ENCODE measurements at regions not wholly inside any gene's neighbourhood (a gene's known extent, or its start where the extent isn't known, plus 50 kb on each side); places are given as distances from the start of the nearest gene placed in this dataset.

GRCh38 chr9:130755377-130756007 is 61.9 kb downstream of the EXOSC2 start:
- Histone ChIP-seq H3K27me3 (no peaks in the 10 kb centered on the region), H3K9me3 (no peaks in the 10 kb centered on the region), H3K4me1 (peaks cover 14 to 20% (median 17%) of the 10 kb centered on the region in 4 donors), H3K4me3 (no peak overlapping the region), H3K27ac (replicated peaks in 1 of 4) (no peak overlapping the region), H3K36me3 (no peaks in the 10 kb centered on the region)
- TF ChIP-seq CTCF (IDR thresholded peaks at IDR 0.05) (no peak), POLR2AphosphoS5 (IDR thresholded peaks at IDR 0.05) (no peak)
- no peak for DNase-seq (ENCODE audit: extremely low spot score)
- 77% methylated on average over 10 of the region's 10 CpGs for WGBS
- intact Hi-C loops (cut with DNase I) = no loop called here

GRCh38 chr9:130756037-130756436 is 62.5 kb downstream of the EXOSC2 start:
- no peak for DNase-seq (ENCODE audit: extremely low spot score)
- TF ChIP-seq EP300 (IDR thresholded peaks at IDR 0.05) = no peak
- no peak for TF ChIP-seq CTCF (IDR thresholded peaks at IDR 0.05)
- TF ChIP-seq POLR2AphosphoS5 (IDR thresholded peaks at IDR 0.05) = no peak
- TF ChIP-seq POLR2A (IDR thresholded peaks at IDR 0.05; ENCODE audit: low read depth) = no peak
- WGBS = 14% methylated on average over 2 of the region's 2 CpGs

GRCh38 chr9:130756455-130757152 is 63.0 kb downstream of the EXOSC2 start:
- WGBS = 60% methylated on average over 7 of the region's 7 CpGs
- Histone ChIP-seq H3K27me3 (no peaks in the 10 kb centered on the region), H3K4me3 (no peak overlapping the region), H3K9me3 (no peaks in the 10 kb centered on the region), H3K27ac (replicated peaks in 1 of 4) (no peak overlapping the region), H3K4me1 (peaks cover 14 to 20% (median 17%) of the 10 kb centered on the region in 4 donors), H3K36me3 (no peaks in the 10 kb centered on the region)
- TF ChIP-seq CTCF (IDR thresholded peaks at IDR 0.05) (no peak), POLR2AphosphoS5 (IDR thresholded peaks at IDR 0.05) (no peak), EP300 (IDR thresholded peaks at IDR 0.05) (no peak), POLR2A (IDR thresholded peaks at IDR 0.05; ENCODE audit: low read depth) (no peak)
- no peak for DNase-seq (ENCODE audit: extremely low spot score)
- intact Hi-C loops (cut with DNase I) = no loop called here

More at GRCh38 chr9:130756037-130756436, 62.5 kb downstream of the EXOSC2 start:
- H3K4me1 ChIP-seq = peaks cover 14 to 20% (median 17%) of the 10 kb centered on the region in 4 donors
- no peaks in the 10 kb centered on the region for H3K36me3 ChIP-seq
- H3K27me3 ChIP-seq = no peaks in the 10 kb centered on the region
- H3K4me3 ChIP-seq = no peak overlapping the region
- intact Hi-C loops (cut with DNase I) = no loop called here
- no peaks in the 10 kb centered on the region for H3K9me3 ChIP-seq
- H3K27ac ChIP-seq (replicated peaks in 1 of 4) = no peak overlapping the region

DNA sequence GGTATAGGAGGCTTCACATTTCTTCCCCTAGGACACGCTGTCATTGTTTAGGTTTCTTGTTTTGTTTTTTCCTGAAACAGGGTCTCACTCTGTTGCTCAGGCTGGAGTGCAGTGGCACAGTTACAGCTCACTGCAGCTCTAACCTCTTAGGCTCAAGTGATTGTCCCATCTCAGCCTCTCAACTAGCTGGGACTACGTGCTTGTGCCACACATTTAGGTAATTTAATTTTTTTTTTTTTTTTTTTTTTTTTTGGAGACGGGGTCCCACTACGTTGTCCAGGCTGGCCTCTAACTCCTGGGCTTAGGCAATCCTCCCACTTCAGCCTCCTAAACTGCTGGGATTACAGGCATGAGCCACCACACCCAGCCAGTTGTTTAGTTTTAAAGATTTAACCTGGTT is 66.2 kb downstream of the EXOSC2 start:
- intact Hi-C loops (cut with DNase I) = loop anchor here (5.0 kb wide), 1 partner anchor 42 kb away; no protein-coding TSS in a partner anchor
- Histone ChIP-seq H3K4me3 (no peak overlapping the region), H3K4me1 (peaks cover 15 to 32% (median 25%) of the 10 kb centered on the region in 4 donors), H3K36me3 (no peaks in the 10 kb centered on the region), H3K9me3 (no peaks in the 10 kb centered on the region), H3K27me3 (no peaks in the 10 kb centered on the region), H3K27ac (replicated peaks in 1 of 4) (no peak overlapping the region)
- no peak for TF ChIP-seq POLR2AphosphoS5 (IDR thresholded peaks at IDR 0.05)
- no peak for TF ChIP-seq CTCF (IDR thresholded peaks at IDR 0.05)
- TF ChIP-seq POLR2A (IDR thresholded peaks at IDR 0.05; ENCODE audit: low read depth) = no peak
- no peak for DNase-seq (ENCODE audit: extremely low spot score)
- 83% methylated on average over 4 of the region's 4 CpGs for WGBS

All from esophagus muscularis mucosa (tissue), 4 donors.